GM21717 (cell line): ENCODE measurements at regions not wholly inside any gene's neighbourhood (a gene's known extent, or its start where the extent isn't known, plus 50 kb on each side); places are given as distances from the start of the nearest gene placed in this dataset.
A peak's percentile ranks its signal among the peaks of the same experiment; 100 is the strongest.
"Not testable (repeated sequence)": the region's sequence is repeated elsewhere in the genome, so short reads cannot be mapped to it uniquely, and the experiment has no call there.

Experiments
- ATAC-seq: cut with Tn5 transposase; IDR thresholded peaks from one replicate; pipeline ENCODE4 v1.9.1; 2021; ENCODE audit warnings: mild to moderate bottlenecking, moderate library complexity; ENCODE audit not compliant: unreplicated experiment

- ATAC-seq: not testable (repeated sequence)
Observed at GRCh38 chr1:91207691-91208090, 185.9 kb upstream of the ZNF644 start.

DNA sequence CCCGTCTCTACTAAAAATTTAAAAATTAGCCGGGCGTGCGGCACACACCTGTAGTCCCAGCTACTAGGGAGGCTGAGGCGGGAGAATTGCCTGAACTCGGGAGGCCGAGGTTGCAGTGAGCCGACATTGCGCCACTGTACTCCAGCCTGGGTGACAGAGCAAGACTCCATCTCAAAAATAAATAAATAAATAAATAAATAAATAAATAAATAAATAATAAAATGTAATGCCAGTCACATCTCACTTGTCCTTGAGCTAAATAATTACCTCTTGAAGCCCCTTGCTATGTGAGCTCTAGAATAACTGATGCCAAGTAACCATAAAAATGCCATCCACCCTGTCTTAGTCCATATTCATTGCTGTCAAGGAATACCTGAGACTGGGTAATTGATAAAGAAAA is 182.3 kb upstream of the ZNF644 start:
- not testable (repeated sequence) for ATAC-seq

GRCh38 chr1:91201694-91202093 is 179.9 kb upstream of the ZNF644 start:
- ATAC-seq: no peak

DNA sequence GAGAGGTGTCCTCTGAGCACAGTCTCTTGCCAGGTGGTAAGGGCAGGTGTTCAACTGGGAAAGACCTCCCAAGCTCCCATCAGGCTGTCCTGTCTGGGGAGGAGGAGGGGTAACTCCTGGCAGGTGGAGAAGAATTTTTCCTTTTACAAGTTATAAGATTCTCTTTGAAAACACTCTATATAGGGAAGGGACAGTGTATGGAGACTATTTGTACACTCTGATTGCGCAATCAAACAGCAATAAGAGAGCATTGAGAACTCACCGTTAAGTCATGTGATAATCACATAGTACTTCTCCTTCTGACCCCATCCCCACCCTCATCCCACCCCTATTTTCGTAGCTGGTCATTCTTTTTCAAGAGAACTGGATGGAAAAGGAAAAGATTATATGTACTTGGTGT is 179.3 kb upstream of the ZNF644 start:
- no peak for ATAC-seq

- ATAC-seq: no peak
Observed at GRCh38 chr1:91200675-91201074, 178.8 kb upstream of the ZNF644 start.

- ATAC-seq: no peak
Observed at GRCh38 chr1:91199988-91200387, 178.2 kb upstream of the ZNF644 start.

DNA sequence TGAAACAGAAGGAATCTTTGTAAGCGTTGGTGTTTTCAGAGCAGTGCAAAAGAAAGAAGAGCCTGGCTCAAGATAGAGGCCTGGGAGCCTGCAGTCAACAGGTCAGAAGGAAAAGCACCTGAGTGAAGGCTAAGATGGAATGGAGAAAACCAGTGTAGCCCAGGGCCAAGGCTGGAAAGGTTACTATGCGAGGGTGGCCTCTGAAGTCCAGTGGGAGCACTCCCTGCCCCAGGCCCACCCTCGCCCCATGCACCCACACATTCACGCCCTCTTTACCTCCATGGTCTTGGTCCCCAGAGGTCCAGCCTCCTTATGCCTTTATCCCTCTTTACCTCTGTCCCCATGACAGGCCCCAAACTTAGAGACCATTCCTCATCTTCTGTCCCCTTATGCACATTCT is 169.2 kb upstream of the ZNF644 start:
- ATAC-seq: no peak

DNA sequence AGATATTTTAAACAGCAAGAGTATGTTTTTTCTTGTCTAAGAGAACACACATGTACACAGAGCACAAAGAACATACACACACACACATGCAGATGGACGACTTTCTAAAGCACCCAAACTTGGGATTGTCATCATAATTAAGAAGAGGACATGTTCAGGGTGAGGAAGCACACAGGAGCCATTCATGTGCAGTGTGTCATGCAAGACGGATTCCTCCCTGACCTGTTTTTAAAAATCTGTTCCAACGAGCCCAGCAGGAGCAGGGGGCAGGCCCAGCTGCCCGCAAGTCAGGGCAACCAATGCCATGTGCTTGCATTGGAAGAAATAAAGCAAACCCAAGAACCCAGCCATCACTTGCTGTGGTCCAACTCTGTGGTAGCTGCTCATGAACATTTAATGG is 167.3 kb upstream of the ZNF644 start:
- no peak for ATAC-seq

GRCh38 chr1:91182807-91183206 is 161.0 kb upstream of the ZNF644 start:
- not testable (repeated sequence) for ATAC-seq

- ATAC-seq: no peak
Observed at GRCh38 chr1:91176250-91176649, 154.4 kb upstream of the ZNF644 start.

- ATAC-seq: no peak
Observed at GRCh38 chr1:91174734-91175133, 152.9 kb upstream of the ZNF644 start.

DNA sequence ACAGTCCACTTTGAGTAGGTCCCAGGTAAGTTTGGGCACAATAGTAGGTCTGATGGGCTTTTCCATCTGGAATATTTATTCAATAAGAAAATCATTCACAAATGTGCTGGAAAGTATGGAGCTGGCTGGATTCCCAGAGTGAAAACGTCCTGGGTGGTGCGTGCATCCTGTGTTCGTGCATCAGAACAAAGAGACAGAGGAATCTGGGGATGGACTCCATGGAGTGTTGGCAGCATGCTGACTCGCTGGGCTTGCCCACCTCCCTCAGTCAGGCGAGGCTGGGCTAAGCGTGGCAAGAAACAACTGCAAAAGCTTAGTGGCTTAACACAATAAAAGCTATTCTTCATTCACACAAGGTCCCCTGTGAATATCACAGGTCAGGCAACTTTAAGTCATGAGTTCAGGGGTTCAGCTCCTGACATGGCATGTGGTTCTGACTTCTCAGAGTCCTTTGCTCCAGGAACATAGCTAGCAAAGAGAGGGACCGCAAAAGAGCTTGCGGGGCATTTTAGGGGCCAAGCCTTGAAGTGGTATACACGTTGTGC is 151.6 kb upstream of the ZNF644 start:
- ATAC-seq: no peak

DNA sequence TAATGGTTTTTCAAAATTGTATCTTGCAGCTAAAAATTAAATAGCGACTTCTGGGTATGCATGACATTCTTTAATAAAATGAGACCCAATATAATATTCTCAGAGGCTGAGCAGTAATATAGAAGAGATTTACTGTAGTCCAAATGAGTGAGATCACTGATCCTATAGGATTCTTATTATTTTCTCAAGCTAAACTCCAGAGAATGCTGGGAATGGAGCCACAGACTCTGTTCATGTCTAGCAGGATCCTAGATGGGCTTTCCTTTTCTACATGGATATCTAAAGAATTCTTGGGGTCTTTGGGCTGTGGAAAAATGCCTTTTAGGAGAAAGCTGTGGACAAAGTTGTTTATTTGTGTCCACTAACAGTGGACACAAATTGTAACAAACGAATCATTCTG is 150.7 kb upstream of the ZNF644 start:
- no peak for ATAC-seq

- no peak for ATAC-seq
Observed at GRCh38 chr1:91171898-91172297, 150.1 kb upstream of the ZNF644 start.

DNA sequence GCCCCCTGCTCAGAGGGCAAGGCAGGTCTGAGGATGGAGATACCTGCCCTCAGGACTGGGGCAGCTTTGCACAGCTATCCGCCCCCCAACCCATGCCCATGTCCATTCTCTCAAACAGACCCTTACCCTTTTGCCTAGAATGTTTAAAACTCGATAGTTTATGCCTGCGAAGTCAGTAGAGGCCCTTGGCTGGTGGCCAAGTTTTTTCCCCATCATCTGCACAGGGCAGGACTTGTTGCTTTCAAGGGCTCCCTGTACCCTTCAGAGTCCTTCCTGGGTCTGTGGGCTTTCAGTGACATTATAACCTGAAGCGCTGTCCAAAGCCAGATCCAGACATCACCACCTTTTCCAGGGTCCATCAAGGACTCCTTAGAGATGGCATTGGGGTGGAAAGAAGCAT is 148.7 kb upstream of the ZNF644 start:
- no peak for ATAC-seq

DNA sequence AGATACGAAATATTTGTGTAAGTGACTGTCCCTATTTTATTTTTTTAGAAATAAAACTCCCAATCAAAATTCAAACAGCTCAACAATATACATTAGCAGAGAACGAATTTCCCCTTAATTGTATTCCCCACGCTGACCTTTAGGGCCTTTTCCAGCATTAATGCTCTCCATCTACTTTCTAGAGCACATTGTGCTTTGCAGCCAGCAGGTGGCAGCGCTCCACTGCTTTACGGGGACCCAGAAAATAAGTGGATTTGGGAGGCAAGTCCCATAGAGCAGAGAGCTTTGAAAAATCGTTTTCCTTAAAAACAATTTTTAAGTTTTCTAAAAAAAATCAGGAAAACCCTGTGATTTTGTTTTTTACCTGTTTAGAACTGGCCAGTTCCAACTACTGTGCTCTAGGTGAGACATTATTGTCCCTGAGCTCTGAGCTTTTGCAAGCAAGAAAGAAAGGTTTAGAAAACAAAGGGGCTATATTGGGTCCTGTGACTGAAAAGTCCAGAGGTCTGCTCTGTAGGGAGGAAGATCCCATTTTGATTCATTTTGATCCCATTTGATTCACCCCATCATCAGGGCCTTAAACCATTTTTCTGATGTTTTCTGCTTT is 144.4 kb upstream of the ZNF644 start:
- ATAC-seq: peak; percentile 71

DNA sequence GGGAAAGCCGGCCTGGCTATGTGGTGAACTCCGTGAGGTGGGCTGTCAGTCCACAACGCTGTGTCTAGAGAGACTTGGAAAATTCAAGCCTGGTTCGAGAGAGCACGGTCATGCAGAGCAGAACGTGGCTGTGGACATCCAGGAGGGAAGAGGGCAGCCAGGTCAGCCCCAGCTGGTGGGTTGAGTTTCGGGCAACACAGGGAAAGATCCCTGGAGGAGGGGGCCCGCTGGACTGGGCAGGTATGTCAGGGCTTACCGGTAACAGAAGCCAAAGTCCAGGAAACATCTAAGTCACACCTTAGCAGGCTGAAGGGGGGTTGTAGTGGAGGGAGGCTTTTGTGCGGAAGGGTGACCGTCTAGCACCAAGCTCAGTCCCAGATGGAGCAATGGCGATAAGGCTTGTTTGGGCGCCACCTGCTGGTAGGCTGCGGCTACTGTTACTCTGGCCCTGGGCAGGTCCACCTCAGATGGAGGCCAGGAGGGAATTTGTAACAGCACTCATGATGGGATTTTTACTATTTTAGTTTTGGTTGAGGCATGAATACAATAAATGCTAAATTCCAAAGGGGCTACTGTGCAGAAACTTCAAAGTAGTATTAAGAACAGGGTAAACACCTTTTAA is 143.3 kb upstream of the ZNF644 start:
- ATAC-seq: peak; percentile 90

DNA sequence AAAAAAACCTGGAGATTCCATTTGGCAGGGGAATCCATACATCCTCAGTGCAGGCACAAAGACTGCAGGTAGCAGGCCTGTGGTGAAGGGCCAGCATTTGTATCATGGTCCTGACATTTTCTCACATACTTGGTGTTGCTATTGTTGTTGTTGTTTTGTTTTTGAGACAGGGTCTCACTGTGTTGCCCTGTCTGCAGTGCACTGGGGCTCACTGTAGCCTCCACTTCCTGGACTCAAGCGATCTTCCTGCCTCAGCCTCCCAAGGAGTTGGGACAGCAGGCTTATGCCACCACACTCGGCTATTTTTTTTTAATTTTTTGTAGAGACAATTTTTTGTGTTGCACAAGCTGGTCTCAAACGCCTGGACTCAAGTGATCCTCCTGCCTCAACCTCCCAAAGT is 140.8 kb upstream of the ZNF644 start:
- ATAC-seq: no peak

GRCh38 chr1:91161749-91162148 is 139.9 kb upstream of the ZNF644 start:
- ATAC-seq: no peak

DNA sequence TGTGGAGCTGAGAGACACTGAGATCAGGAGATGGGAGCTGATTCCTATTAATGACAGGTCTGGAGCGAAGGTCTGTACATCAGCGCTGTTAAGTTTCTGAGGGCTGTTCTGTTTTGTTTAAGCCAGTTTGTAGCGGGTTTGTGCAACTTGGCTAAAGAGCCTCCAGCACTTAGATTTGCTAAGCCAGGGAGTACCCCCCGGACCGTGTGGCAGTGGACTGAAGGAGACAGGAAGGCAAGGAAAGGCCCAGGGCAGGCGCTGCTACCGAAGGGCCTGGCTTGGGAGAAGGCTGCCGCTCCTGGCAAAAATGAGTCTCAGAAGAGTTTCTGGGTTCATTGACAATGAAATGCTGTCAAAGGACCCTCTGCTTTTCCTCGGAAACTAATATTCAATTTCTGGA is 139.3 kb upstream of the ZNF644 start:
- ATAC-seq: no peak

DNA sequence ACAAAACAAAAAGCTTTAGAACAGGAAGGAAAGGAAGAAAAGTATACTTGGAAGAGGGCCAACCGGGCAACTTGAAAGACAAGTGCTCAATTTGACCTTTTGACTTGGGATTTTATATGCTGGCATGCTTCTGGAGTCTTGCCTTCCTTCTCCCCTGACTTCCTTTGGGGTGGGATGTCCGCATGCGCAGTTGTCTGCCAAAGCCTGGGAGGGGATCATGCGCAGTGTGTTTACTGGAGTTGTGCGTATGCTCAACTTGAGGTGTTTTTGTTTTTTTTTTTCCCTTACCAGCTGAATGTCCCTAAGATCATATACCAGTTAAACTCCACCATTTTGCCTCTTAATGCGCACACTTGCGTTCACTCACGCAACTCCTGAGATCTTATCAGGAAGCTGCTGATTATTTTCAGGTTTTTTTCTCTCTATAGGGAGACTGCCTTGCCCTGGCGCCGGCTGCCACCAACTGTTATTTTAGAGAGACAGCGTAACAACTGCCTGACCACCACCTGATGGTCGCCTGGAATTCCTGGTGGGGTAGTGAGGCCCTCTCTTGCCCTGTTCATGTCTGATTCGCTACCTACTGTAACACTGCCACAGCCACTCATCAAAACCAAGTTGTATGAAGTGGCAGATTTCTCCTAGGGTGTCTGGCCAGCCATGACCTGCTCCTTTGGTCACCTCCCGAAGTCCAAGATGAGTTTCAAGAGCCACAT is 138.7 kb upstream of the ZNF644 start:
- no peak for ATAC-seq

DNA sequence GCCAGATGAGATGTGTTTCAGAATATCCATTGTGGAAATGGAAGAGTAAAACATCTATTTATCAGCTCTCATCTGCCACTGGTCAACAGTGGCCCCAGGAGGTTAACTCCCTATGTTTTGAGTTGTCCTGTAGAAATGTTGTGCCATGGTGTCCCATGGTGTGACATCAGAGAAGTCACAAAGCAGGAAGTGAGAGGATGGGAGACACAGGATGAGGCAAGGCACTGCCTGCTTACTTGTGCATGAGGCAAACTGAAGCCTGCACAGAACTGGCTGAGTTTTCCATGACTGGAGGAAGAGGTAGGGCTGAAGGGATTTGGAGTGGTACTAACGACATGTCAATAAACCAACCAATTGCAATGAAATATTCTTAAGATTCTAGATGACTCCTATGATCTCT is 131.5 kb upstream of the ZNF644 start:
- no peak for ATAC-seq
